Neural cell (in vitro differentiated cells): ENCODE measurements at regions not wholly inside any gene's neighbourhood (a gene's known extent, or its start where the extent isn't known, plus 50 kb on each side); places are given as distances from the start of the nearest gene placed in this dataset.

Experiments used
- H2AFZ ChIP-seq: fragments of 200-600, 300-800 bp; sonication (generic), shearing (Covaris generic); 2 replicates; pipeline ENCODE4 v1.6.0; 2014; ENCODE audit warnings: low read depth, mild to moderate bottlenecking, antibody characterized with exemption, low read length, moderate library complexity
- H3F3A ChIP-seq: fragments of 200-600 bp; shearing (Covaris generic); 2 replicates; pipeline ENCODE4 v1.6.1; 2016; ENCODE audit warnings: mild to moderate bottlenecking, moderate library complexity, mixed read lengths, antibody characterized with exemption, low read length; ENCODE audit not compliant: insufficient read depth, poor library complexity, severe bottlenecking
- H3K27ac ChIP-seq: fragments of 200-600, 300-800 bp; sonication (generic), shearing (Covaris generic); 2 replicates; pipeline ENCODE4 v1.5.1; 2014; ENCODE audit warnings: mild to moderate bottlenecking, low read length, moderate library complexity
- H3K27me3 ChIP-seq: fragments of 300-800, 200-600 bp; sonication (generic), shearing (Covaris generic); 2 replicates; pipeline ENCODE4 v1.6.0; 2014; ENCODE audit warnings: mild to moderate bottlenecking, low read depth, low read length, moderate library complexity; ENCODE audit not compliant: insufficient read depth
- H3K36me3 ChIP-seq: fragments of 300-800, 200-600 bp; sonication (generic), shearing (Covaris generic); 2 replicates; pipeline ENCODE4 v1.5.1; 2014; ENCODE audit warnings: mild to moderate bottlenecking, antibody characterized with exemption, low read length, moderate library complexity; ENCODE audit not compliant: insufficient read depth
- H3K4me2 ChIP-seq: fragments of 300-800, 200-600 bp; sonication (generic), shearing (Covaris generic); 2 replicates; pipeline ENCODE4 v1.6.0; 2014; ENCODE audit warnings: mild to moderate bottlenecking, low read length
- H3K4me3 ChIP-seq: fragments of 300-800, 200-600 bp; sonication (generic), shearing (Covaris generic); 2 replicates; pipeline ENCODE4 v1.5.1; 2014; ENCODE audit warnings: mild to moderate bottlenecking, low read length, moderate library complexity
- H3K79me2 ChIP-seq: fragments of 200-600 bp; shearing (Covaris generic); replicated peaks from 2 replicates; pipeline ENCODE4 v1.6.0; 2014; ENCODE audit warnings: mild to moderate bottlenecking, low read length, moderate library complexity; ENCODE audit not compliant: insufficient read depth
- H3K9ac ChIP-seq: fragments of 300-800, 200-600 bp; sonication (generic), shearing (Covaris generic); 2 replicates; pipeline ENCODE4 v1.6.1; 2016; ENCODE audit warnings: mild to moderate bottlenecking, low read length, mixed read lengths
- H3K9me2 ChIP-seq: fragments of 200-600 bp; shearing (Covaris generic); 2 replicates; pipeline ENCODE4 v1.6.1; 2016; ENCODE audit warnings: mild to moderate bottlenecking, low read length, mixed read lengths; ENCODE audit not compliant: insufficient read depth
- H3K9me3 ChIP-seq: fragments of 200-600, 300-800 bp; sonication (generic), shearing (Covaris generic); 2 replicates; pipeline ENCODE4 v1.6.1; 2016; ENCODE audit warnings: mild to moderate bottlenecking, mixed run types, low read length, moderate library complexity, mixed read lengths
- H4K20me1 ChIP-seq: fragments of 200-600 bp; shearing (Covaris generic); 2 replicates; pipeline ENCODE4 v1.6.1; 2016; ENCODE audit warnings: mild to moderate bottlenecking, mixed run types; ENCODE audit not compliant: insufficient read depth
- EP300 ChIP-seq: fragments of 450-650 bp; conservative IDR thresholded peaks from 2 replicates; pipeline ENCODE4 v1.6.1; 2014; ENCODE audit warnings: antibody characterized with exemption, mild to moderate bottlenecking, moderate library complexity; ENCODE audit not compliant: poor library complexity, severe bottlenecking
- EZH2 ChIP-seq: fragments of 200-600, 300-800 bp; shearing (Covaris generic), sonication (generic); IDR thresholded peaks from 2 replicates; pipeline ENCODE4 v1.6.1; 2014; ENCODE audit warnings: antibody characterized with exemption, low read length, borderline replicate concordance, mild to moderate bottlenecking; ENCODE audit not compliant: insufficient read depth, poor library complexity, severe bottlenecking
- MXI1 ChIP-seq: fragments of 450-650 bp; conservative IDR thresholded peaks from 2 replicates; pipeline ENCODE4 v1.6.1; 2014; ENCODE audit warnings: antibody characterized with exemption, mild to moderate bottlenecking; ENCODE audit not compliant: poor library complexity, severe bottlenecking
- POLR2AphosphoS5 ChIP-seq: IDR thresholded peaks from 2 replicates; pipeline ENCODE4 v1.6.1; 2012
- RAD21 ChIP-seq: fragments of 450-650 bp; conservative IDR thresholded peaks from 2 replicates; pipeline ENCODE4 v1.6.1; 2014; ENCODE audit warnings: antibody characterized with exemption, mild to moderate bottlenecking, moderate library complexity
- SMC3 ChIP-seq: fragments of 450-650 bp; conservative IDR thresholded peaks from 2 replicates; pipeline ENCODE4 v1.6.1; 2014; ENCODE audit warnings: antibody characterized with exemption, mild to moderate bottlenecking, moderate library complexity; ENCODE audit not compliant: poor library complexity
- TAF1 ChIP-seq: IDR thresholded peaks from 2 replicates; pipeline ENCODE4 v1.6.1; 2012; ENCODE audit warnings: low read depth
- TF ChIP-seq, protein P1 (sequence below): IDR thresholded peaks from 2 replicates; pipeline ENCODE4 v1.6.1; 2012; ENCODE audit warnings: borderline replicate concordance
- TF ChIP-seq, protein P2 (sequence below): fragments of 450-650 bp; IDR thresholded peaks from 2 replicates; pipeline ENCODE4 v1.5.1; 2014; ENCODE audit warnings: antibody characterized with exemption, mild to moderate bottlenecking, moderate library complexity; ENCODE audit not compliant: poor library complexity, severe bottlenecking

DNA sequence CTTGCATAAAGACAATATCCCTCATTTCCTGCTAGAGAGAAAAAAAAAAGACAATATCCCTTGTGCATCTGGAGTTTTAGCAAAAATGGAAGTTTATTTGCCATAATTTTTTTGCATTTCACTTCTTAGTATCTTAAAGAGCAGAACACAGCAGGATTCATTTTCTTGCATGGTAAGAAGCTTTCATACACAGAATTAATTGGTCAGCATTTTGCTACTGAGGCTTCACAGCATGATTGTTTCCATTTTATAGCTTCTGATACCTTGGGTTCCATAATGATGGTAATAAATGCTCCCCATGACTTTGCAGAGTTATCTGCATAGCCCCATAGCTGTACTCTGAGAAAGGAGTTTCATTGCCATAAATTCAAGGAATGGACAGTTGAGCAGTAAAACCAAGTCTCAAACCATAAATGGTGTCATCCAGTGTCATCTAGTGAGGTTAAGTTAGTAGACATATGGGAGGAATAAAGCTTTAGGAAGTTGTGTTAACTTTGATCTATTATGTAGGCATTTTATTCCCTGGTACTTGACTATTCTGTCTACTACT, 88.8 kb upstream of the PLD5 start:
- Histone ChIP-seq H3K36me3 (no peaks in the 10 kb centered on the region), H3K4me3 (no peak overlapping the region), H3K9ac (no peak overlapping the region), H3K27ac (no peak overlapping the region), H2AFZ (no peak overlapping the region), H4K20me1 (no peaks in the 10 kb centered on the region), H3F3A (no peaks in the 10 kb centered on the region), H3K4me2 (no peak overlapping the region), H3K9me2 (no peaks in the 10 kb centered on the region), H3K27me3 (no peaks in the 10 kb centered on the region), H3K79me2 (no peaks in the 10 kb centered on the region), H3K9me3 (no peaks in the 10 kb centered on the region)
- TF ChIP-seq SMC3: no peak
- no peak for TF ChIP-seq RAD21
- TF ChIP-seq, protein P1, sequence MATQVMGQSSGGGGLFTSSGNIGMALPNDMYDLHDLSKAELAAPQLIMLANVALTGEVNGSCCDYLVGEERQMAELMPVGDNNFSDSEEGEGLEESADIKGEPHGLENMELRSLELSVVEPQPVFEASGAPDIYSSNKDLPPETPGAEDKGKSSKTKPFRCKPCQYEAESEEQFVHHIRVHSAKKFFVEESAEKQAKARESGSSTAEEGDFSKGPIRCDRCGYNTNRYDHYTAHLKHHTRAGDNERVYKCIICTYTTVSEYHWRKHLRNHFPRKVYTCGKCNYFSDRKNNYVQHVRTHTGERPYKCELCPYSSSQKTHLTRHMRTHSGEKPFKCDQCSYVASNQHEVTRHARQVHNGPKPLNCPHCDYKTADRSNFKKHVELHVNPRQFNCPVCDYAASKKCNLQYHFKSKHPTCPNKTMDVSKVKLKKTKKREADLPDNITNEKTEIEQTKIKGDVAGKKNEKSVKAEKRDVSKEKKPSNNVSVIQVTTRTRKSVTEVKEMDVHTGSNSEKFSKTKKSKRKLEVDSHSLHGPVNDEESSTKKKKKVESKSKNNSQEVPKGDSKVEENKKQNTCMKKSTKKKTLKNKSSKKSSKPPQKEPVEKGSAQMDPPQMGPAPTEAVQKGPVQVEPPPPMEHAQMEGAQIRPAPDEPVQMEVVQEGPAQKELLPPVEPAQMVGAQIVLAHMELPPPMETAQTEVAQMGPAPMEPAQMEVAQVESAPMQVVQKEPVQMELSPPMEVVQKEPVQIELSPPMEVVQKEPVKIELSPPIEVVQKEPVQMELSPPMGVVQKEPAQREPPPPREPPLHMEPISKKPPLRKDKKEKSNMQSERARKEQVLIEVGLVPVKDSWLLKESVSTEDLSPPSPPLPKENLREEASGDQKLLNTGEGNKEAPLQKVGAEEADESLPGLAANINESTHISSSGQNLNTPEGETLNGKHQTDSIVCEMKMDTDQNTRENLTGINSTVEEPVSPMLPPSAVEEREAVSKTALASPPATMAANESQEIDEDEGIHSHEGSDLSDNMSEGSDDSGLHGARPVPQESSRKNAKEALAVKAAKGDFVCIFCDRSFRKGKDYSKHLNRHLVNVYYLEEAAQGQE: no peak
- no peak for TF ChIP-seq EP300
- TF ChIP-seq, protein P2, sequence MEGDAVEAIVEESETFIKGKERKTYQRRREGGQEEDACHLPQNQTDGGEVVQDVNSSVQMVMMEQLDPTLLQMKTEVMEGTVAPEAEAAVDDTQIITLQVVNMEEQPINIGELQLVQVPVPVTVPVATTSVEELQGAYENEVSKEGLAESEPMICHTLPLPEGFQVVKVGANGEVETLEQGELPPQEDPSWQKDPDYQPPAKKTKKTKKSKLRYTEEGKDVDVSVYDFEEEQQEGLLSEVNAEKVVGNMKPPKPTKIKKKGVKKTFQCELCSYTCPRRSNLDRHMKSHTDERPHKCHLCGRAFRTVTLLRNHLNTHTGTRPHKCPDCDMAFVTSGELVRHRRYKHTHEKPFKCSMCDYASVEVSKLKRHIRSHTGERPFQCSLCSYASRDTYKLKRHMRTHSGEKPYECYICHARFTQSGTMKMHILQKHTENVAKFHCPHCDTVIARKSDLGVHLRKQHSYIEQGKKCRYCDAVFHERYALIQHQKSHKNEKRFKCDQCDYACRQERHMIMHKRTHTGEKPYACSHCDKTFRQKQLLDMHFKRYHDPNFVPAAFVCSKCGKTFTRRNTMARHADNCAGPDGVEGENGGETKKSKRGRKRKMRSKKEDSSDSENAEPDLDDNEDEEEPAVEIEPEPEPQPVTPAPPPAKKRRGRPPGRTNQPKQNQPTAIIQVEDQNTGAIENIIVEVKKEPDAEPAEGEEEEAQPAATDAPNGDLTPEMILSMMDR: no peak
- TF ChIP-seq TAF1: no peak
- TF ChIP-seq EZH2: no peak
- TF ChIP-seq MXI1: no peak
- no peak for TF ChIP-seq POLR2AphosphoS5

DNA sequence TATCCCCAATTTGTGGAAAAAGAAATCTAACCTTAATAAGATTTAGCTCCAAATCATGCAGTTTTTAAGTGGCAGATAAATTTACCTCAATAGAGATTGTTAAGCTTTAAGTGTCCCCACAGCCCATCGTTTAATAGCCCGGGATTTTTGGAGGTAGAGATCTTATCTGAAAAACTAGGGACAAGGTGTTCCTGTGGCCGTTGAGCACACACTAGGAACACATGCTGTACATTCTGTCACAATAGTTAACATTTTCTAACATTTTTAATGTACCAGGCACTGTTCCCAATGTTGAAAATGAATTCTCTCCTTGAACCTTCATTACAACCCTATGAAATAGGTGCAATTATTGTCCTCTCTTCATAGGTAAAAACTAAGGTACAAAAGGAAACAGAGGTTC, 85.7 kb upstream of the PLD5 start:
- no peaks in the 10 kb centered on the region for H3K9me2 ChIP-seq
- no peaks in the 10 kb centered on the region for H3K79me2 ChIP-seq
- H3K4me2 ChIP-seq: no peak overlapping the region
- H3K9me3 ChIP-seq: no peaks in the 10 kb centered on the region
- no peaks in the 10 kb centered on the region for H3K27me3 ChIP-seq
- H3K27ac ChIP-seq: no peak overlapping the region
- no peak overlapping the region for H2AFZ ChIP-seq
- no peak overlapping the region for H3K4me3 ChIP-seq
- H3K36me3 ChIP-seq: no peaks in the 10 kb centered on the region
- no peak overlapping the region for H3K9ac ChIP-seq
- TF ChIP-seq, protein P2: no peak
- TF ChIP-seq, protein P1: no peak
- no peak for TF ChIP-seq MXI1
- TF ChIP-seq RAD21: no peak
- TF ChIP-seq EP300: no peak
- no peak for TF ChIP-seq TAF1
- no peak for TF ChIP-seq POLR2AphosphoS5
- no peaks in the 10 kb centered on the region for H4K20me1 ChIP-seq
- H3F3A ChIP-seq: no peaks in the 10 kb centered on the region
